ENCODE measurements at regions not wholly inside any gene's neighbourhood (a gene's known extent, or its start where the extent isn't known, plus 50 kb on each side); places are given as distances from the start of the nearest gene placed in this dataset.

DNA sequence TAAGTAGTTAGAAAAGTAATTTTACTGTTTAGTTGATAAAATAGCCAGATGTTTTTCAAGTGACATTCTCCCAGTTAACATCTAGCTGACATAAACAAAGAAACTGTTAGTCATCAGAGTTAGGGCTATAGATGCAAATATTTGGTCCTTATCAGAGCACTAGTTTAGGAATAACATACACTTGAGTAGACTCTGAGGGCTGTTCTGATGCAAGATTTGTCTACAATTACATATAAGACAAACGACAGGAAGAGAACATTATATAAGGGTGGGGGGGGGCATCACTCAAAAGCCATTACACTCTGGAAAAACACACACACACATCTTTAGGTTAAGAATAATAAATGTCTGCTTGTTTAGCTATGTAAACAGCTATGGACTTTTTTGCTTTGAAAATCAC is 554.4 kb upstream of the LRRTM1 start:
- TF ChIP-seq, protein P1, sequence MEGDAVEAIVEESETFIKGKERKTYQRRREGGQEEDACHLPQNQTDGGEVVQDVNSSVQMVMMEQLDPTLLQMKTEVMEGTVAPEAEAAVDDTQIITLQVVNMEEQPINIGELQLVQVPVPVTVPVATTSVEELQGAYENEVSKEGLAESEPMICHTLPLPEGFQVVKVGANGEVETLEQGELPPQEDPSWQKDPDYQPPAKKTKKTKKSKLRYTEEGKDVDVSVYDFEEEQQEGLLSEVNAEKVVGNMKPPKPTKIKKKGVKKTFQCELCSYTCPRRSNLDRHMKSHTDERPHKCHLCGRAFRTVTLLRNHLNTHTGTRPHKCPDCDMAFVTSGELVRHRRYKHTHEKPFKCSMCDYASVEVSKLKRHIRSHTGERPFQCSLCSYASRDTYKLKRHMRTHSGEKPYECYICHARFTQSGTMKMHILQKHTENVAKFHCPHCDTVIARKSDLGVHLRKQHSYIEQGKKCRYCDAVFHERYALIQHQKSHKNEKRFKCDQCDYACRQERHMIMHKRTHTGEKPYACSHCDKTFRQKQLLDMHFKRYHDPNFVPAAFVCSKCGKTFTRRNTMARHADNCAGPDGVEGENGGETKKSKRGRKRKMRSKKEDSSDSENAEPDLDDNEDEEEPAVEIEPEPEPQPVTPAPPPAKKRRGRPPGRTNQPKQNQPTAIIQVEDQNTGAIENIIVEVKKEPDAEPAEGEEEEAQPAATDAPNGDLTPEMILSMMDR (IDR thresholded peaks at IDR 0.05) = no peak
- no peak for TF ChIP-seq POLR2A (IDR thresholded peaks at IDR 0.05)
